Medulla oblongata (tissue), 1 donor: ENCODE measurements at regions not wholly inside any gene's neighbourhood (a gene's known extent, or its start where the extent isn't known, plus 50 kb on each side); places are given as distances from the start of the nearest gene placed in this dataset.

Source experiments
- DNase-seq: peaks from one replicate; pipeline ENCODE4 v3.0.0-alpha.2; 2015; ENCODE audit errors: extremely low spot score

DNA sequence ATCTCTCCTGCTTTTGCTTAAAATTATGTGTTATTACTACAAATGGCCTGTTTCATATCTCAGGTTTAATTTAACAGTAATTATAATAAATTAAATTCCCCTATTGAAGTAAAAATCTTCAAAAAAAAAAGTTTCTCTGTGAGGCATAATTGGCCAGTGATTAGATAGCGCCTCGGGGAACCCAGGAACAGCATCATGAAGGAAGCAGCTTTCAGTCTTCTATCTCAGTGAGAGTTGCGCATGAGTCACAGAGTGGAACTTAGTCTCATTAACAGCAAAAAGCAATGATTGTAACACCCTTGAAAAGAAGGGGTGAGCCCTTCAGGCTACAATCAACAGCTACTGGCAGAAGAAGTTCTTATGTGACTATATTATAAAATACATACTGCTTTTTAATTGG is 506.2 kb upstream of the ZWINT start:
- DNase-seq, result no peak

DNA sequence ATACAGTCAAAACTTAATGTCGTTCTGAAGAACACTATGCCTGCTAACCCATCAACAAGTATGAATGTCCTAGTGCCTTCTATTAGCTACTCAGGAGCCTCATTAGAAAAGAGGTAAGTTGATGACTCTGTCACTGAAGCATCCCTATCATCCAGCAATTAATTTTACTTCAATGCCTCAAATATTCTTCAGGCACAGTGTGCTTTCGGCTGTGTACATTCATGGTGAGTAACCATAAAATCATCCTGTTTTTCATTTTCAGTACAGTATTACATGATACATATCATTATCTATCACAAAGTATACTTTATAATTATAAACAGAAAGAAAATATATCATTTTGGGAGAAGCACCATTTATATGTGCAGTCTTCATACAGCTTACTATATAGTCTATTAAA is 495.5 kb upstream of the ZWINT start:
- no peak for DNase-seq

DNA sequence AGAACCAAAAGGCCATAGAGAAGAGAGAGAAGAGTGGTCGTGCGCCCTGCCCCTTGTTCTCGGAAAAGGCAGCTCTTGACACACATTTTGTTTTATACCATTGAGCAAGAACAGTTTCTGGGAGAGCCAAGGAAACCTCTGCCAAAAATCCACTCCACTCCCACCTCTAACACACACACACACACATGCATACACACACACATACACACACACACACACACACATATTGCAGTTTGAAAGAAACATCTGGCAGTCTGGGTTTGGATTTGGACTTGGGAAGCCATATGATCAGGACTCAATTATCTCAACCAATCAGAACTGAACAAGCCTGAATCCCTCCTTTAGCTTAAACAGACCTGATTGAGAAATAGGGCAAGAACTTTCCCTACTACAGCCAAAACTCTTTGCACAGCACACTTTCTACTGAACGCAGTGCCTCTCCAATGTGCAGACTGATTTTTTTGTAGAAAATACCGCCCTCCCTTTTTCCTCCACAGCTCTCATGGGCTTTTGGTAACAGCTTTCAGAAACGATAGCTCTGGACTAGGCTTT is 484.0 kb upstream of the ZWINT start:
- DNase-seq, result no peak

DNA sequence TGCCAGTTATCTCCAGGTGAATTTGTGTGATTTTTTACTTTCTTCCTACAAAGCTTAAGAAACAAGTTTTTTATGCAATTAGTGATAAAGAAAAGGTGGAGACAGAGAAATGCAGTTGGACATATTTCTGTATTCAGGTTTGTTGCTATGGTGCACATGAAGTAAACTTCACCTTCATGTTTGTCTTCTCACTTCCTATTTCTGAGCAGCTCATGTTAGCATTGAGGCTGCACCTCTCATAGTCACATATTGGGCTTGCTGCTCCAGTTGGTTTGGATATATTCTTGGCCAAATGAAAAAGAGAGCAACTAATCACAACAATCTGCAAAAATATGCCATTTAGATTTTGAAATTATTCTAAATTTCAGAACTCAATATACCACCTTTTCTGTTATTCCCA is 475.6 kb upstream of the ZWINT start:
- DNase-seq, result no peak

DNA sequence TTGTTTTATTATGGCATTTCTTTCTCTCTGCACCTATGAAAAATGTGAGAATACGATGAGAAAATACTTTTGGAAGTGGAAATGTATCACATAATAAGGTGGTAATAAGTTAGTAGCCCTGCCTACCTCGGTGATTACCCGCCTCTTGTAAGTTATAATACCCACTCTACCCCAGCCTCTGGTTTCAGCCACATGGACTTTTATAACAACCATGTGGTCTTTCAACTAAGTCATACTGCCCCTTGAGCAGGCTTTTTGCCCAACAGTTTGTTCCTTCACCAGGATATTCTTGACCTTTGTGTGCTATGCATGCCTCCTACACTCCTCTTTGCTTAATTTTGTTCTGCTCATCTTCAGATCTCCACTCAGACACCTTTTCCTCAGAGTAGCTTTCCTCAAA is 470.6 kb upstream of the ZWINT start:
- DNase-seq, result no peak

DNA sequence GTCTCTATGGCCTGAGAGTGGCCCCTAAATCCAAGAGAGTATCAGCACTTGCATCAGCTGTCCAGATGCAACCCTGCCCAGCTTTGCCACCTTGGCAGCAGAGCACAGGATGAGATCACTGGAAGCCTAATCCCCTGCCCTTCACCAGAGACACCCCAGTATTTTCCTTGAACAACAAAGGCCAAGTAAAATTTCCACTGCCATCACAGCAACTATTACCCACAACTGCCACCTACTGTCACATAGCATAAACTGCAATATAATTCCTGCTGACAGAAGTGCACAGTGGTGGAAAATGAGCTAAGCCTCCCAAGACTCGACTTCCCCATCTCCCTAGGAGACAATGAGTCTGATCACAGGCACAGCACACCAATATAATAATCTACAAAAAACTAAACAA is 462.8 kb upstream of the ZWINT start:
- DNase-seq, result peak; percentile 2

DNA sequence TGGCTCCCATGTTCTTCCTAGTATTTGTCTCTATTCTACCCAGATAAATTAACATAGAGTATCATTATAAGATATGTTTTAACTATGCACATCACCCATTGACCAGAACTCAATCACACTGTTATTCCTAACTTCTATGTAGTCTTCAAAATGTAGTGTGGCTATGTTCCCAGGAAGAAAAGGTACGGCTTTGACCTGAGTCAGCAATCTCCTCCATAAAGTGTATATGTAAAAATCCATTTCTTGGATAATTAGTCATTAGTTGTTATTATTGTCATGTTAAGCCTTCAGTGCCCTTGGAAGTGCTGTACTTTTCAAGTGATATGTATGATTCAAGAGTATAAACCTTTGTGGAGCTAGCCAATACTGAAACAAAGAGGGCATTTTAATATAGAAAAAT is 444.0 kb upstream of the ZWINT start:
- DNase-seq, result no peak

DNA sequence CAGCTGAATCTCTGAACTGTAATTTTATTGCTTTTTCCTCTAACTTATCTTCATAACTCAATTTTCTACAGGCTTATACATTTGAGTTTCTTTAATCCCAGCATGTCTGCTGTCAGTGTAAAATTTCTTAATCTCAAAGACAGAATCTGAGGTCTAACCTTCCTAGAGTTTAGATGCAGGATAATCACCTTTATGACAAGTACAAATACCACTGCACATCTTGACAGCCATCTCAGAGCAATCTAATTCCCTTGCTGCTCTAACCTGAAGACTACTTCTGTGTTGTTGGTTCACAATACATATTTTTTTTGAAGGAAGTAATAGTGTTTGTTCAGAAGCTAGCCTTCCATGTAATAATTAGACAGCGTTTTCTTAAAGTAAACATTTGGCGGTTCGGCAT is 424.2 kb upstream of the ZWINT start:
- no peak for DNase-seq

DNA sequence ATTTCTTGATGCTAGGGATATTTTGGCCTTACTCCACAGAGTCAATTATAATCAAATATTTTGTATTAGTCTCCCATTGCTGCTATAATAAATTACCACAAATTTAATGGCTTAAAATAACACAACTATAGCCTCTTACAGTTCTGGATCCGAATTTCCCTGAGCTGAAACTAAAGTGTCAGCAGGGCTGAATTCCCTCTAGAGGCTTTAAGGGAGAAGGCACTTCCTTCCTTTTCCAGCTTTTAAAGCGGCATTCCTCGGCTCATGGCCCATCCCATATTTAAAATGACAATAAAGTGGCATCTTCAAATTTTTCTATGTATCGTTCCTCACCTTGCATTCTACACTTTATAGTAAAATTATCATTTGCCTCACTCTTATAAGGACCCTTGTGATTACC is 421.4 kb upstream of the ZWINT start:
- no peak for DNase-seq

DNA sequence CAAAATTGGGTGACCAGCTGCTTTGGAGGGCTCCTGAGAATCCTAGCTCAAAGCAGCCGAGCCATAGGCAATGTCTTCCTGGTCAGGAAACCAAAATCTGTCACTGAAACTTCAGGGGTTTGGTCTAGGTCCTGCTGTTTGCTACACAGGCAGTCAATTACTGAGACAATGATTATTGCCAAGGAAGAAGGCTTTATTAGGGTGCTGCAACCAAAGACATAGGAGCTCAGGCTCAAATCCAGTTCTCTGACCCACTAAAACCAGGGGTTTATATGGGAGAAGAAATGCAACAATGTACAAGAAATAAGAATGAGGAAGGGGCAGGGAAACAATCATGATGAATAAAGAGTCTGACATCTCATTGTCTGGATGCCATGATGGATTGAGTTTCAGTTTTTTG is 410.3 kb upstream of the ZWINT start:
- no peak for DNase-seq

DNA sequence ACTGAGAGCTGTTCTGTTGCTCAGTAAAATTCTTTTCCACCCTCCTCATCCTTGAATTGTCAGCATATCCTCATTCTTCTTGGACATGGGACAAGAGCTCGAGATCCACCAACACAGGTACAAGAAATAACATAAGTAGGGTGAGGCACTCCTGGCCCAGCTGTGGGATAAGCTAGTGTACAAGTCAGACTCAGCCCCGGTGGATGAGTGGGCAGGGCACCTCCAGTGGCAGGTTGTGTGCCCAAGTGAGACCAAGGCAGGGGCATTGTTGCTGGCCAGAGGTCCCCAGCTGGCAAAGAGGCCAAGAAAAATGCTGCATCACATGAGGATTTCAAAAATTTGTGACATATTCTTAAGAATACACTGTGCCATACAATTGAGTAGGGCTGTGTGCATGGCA is 402.0 kb upstream of the ZWINT start:
- no peak for DNase-seq

DNA sequence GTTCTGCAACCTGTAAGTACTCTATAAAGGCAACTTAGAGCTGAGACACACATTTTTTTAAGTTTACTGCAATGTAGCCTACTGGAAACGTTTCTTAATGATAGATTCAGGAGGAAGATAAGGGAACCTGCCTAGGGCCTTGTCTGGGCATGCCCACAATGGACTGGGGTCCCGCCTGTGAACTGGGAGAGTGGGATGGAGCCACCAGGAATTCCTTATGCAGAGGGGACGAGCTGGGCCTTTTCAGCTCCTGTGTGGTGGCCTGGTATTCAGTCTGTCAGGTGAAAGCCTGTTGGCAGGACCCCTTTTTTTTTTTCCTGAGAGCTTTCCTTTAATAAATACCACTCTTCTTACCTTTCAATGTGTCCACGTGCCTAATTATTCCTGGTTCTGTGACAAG is 384.4 kb upstream of the ZWINT start:
- no peak for DNase-seq

DNA sequence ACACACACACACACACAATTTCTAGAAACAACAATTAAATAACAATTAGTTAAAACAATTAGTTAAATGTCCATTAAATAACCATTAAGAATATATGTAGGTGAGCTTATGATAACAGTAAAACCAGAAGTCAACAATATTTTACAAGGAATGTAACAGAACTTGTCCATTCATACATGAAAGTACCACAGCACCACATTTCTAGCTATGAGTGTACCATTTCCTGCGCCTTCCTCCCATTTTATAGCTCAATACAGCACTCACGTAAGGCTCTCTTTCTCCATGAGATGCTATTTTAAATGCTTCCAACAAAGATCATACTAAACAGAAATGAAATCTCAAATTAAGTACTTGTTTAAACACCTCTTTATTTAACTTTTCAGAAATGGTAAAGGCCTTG is 367.3 kb upstream of the ZWINT start:
- no peak for DNase-seq

DNA sequence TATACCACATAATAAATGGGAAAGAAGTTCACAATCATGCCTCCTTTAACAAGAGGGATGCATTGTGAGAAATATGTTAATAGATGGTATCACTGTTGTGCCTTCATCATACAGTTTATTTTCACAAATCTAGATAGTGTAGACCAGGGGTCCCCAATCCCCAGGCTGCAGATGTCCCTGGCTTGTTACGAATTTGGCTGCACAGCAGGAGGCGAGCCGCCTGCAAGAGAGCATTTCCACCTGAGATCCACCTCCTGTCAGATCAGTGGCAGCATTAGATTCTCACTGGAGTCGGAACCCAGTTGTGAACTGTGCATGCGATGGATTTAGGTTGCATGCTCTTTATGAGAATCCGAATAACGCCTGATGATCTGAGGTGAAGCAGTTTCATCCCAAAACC is 361.9 kb upstream of the ZWINT start:
- no peak for DNase-seq

DNA sequence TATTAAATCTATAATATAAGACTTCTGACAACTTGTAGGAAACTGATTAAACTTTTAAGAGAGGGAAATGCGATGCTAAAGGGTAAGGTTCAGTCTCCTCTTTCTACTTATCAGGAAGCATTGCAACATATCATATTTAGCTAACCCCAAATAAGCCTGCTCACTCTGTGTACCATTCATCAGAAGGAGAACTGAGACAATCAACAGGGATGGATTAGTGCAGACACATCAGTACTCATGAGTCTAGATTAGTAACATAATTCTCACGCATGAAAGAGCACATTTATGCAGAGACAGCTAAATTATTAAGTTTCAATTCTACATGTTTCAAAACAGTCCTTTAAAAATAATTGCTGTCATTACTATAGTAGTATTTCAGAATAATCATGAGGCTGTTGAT is 354.2 kb upstream of the ZWINT start:
- no peak for DNase-seq

DNA sequence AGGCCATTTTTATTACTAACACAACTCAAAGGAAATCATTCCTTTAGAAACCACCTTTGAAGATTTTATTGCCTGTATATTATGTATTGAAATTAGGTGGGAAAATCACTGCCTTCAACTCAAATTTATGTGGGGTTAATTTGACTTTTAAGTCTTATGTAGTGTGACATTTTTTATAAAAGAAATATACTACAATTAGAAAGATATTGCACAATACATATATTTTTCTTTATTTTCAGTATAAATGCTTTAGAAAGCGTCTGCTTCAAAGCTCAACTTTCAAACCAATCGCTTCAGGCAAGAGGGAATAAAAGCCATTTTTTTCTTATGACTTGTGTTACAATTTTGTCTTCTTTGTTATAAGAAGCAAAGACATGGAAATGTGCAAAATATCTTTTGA is 337.4 kb upstream of the ZWINT start:
- DNase-seq, result no peak

DNA sequence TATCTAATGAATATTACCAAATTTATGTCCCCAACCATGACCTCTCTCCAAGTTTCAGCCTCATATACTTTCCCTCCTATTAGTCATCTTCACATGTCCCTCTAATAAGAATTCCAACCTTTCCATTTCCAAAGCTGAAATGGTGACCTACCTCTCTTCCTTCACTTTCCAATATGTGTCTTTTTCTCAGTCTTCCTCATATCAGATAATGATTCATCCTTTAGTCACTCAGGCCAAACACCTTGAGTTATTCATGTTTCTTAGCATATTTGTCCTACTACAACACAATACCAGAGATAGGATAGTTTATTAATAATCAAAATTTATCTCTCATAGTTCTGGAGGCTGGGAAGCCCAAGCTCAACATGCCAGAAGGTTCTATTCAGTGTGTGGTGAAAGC is 318.5 kb upstream of the ZWINT start:
- DNase-seq, result no peak

DNA sequence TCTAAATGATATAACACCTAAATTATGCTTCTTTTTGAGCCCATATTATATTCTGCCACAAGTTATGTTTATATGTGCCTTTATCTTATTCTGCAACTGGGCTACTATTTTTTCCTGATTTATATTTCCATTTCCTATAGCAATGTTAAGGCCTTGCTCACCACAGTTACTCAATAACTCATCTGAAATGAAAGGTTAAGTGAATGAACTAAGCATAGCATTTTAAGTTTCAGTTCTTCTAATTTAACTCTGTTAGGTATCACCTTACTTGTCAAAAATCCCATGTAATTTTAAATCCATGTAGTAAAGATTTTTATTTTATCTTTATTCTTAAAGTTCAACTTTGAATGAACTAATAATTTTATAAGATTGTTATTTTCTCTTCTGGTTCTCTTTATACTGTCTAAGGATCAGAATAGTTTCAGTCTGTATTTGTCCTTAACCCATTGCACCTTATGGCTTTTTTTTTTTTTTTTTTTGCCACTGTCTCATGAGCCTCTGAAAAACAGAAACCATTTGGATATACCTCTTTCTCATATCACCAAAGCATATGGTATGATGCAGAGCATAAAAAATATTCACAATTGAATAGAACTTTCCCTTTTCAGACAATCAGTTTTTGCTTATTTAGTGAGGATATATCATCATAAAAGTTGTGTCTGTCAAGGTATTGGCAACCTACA is 301.8 kb upstream of the ZWINT start:
- DNase-seq, result no peak

DNA sequence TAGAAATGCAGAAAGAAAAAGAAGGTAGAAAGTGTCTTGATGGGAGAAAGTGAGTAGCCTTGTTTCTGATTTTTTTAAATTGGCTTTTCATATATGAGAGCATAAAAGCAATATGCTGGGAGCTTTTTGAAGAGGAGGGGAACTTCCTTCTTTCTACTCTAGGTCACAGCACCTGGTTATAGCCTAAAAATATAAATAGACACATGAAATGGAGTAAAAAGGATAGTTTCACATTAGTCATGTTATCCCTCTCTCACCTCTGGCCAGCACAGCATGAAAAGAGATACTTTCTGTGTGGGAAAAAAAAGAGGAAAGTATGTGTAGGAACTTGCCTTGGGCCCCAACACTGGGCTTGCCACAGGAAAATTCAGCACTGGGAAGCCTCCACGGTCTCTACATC is 292.2 kb upstream of the ZWINT start:
- no peak for DNase-seq

DNA sequence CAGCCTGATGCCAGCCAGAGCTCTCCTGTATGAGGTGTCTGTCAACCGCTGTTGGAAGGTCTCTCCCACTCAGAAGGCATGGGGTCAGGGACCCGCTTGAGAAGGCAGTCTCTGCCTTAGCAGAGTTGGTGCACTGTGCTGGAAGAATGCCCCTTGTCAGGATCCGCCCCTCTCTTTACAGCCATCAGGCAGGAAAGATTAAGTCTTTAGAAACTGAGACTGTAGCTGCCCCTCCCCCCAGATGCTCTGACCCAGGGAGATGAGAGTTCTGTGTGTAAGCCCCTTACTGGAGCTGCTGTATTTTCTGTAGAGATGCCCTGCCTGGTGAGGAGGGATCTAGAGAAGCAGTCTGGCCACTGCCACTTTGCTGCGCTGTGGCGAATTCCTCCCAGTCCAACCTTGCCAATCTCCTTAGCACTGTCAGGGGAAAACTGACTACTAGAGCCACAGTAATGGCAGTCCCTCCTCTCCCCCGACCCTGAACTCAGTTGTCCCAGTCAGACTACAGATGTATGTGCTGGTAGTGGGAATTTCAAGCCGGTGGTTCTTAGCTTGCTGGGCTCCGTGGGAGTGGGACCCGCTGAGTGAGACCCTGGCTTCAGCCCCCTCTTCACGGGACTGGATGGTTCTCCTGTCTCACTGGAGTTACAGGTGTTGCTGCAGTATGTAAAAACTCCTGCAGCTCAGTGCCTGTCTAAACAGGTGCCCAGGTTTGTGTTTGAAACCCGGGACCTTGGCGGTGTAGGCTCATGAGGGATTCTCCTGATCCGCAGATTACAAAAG is 285.5 kb upstream of the ZWINT start:
- no peak for DNase-seq

DNA sequence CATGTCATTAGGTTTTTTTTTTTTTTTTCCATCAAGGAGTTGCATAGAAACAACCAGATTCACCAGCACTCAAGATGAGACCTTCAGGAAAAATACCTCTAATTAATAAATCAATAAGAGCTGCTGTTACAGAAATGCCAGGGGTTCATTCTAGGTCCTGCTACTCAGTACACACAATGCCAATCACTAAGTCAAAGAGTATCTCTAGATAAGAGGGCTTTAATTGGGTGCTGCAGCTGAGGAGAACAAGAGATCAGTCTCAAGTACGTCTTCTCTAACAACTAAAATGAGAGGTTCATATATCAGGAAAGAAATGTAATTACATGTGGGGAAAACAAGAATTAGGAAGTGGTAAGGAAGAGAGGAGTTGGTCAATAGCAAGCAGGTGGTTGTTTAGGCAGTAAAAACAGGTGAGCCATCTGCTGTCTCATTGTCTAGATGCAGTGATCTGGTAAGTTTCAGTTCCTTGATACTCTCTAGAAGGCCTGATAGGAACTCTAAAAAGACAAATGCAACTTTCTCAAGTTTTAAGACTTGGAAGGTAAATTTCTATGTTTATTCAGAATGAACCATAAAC is 272.9 kb upstream of the ZWINT start:
- no peak for DNase-seq

DNA sequence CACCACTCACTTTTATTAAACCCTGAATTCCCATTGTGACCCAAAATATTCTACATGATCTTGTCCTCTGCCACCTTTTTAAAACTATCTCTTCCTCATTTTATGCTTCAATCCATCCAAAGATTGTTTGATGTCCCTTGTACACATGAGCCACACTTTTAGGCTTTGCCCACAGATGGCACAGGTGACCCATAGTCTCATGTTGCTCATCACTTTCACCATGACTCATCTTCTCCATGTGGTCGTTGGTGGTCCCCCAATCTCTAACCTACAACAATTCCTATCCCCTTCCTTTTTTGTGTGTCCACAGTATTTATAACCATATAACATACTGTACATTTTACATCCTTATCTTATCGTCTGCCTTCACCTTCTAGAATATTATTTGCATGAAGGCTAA is 271.5 kb upstream of the ZWINT start:
- DNase-seq, result no peak

DNA sequence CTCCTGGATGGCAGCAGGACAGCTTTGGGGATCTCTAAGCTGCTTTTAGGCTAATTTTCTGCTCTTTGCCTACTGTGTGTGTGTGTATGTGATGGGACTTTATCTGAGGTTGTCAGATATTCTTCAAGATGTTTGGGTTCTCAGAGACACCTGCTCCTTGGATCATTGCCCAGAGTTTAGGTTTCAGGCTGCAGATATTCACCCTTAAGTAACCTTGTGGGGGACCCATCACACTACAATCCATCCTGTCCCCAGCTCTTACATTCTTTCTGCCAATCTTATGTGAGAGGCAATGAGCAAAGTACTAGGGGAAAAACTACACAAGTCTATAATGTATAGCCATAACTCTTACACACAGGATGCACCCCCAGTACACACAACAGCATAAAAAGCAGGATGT is 263.0 kb upstream of the ZWINT start:
- DNase-seq, result no peak
